Panc1 (cell line): ENCODE measurements at regions not wholly inside any gene's neighbourhood (a gene's known extent, or its start where the extent isn't known, plus 50 kb on each side); places are given as distances from the start of the nearest gene placed in this dataset.
"Not testable (repeated sequence)": the region's sequence is repeated elsewhere in the genome, so short reads cannot be mapped to it uniquely, and the experiment has no call there.

ENCODE experiments used
- POLR2AphosphoS5 ChIP-seq: IDR thresholded peaks from 2 replicates; pipeline ENCODE4 v1.6.1; 2012; ENCODE audit warnings: mild to moderate bottlenecking, low read depth, low read length, moderate library complexity
- SIN3A ChIP-seq: IDR thresholded peaks from 2 replicates; pipeline ENCODE4 v1.6.1; 2012; ENCODE audit warnings: low read depth, mild to moderate bottlenecking, low read length, moderate library complexity, borderline replicate concordance; ENCODE audit not compliant: insufficient read depth
- TCF7L2 ChIP-seq: IDR thresholded peaks from 2 replicates; pipeline ENCODE4 v1.6.1; 2011; ENCODE audit warnings: mild to moderate bottlenecking, low read depth, low read length, inconsistent platforms
- TF ChIP-seq, protein P1 (sequence below), 2 experiments: IDR thresholded peaks; 2 replicates each; pipeline ENCODE4 v1.6.1; 2011 to 2012; ENCODE audit warnings: low read depth in 2 of 2, control low read depth in 1 of 2, low read length in 1 of 2, mild to moderate bottlenecking in 1 of 2, moderate library complexity in 1 of 2; ENCODE audit not compliant: insufficient read depth in 1 of 2
- TF ChIP-seq, protein P2 (sequence below): fragments of 450-650 bp; IDR thresholded peaks from 2 replicates; pipeline ENCODE4 v1.5.1; 2017; ENCODE audit warnings: mild to moderate bottlenecking

DNA sequence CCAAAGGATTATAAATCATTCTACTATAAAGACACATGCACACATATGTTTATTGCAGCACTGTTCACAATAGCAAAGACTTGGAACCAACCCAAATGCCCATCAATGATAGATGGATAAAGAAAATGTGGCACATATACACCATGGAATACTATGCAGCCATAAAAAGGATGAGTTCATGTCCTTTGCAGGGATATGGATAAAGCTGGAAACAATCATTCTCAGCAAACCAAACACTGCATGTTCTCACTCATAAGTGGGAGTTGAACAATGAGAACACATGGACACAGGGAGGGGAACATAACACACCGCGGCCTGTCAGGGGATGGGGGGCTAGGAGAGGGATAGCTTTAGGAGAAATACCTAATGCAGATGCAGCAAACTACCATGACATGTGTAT, 135.1 kb upstream of the PDE4B start:
- TF ChIP-seq, protein P1, sequence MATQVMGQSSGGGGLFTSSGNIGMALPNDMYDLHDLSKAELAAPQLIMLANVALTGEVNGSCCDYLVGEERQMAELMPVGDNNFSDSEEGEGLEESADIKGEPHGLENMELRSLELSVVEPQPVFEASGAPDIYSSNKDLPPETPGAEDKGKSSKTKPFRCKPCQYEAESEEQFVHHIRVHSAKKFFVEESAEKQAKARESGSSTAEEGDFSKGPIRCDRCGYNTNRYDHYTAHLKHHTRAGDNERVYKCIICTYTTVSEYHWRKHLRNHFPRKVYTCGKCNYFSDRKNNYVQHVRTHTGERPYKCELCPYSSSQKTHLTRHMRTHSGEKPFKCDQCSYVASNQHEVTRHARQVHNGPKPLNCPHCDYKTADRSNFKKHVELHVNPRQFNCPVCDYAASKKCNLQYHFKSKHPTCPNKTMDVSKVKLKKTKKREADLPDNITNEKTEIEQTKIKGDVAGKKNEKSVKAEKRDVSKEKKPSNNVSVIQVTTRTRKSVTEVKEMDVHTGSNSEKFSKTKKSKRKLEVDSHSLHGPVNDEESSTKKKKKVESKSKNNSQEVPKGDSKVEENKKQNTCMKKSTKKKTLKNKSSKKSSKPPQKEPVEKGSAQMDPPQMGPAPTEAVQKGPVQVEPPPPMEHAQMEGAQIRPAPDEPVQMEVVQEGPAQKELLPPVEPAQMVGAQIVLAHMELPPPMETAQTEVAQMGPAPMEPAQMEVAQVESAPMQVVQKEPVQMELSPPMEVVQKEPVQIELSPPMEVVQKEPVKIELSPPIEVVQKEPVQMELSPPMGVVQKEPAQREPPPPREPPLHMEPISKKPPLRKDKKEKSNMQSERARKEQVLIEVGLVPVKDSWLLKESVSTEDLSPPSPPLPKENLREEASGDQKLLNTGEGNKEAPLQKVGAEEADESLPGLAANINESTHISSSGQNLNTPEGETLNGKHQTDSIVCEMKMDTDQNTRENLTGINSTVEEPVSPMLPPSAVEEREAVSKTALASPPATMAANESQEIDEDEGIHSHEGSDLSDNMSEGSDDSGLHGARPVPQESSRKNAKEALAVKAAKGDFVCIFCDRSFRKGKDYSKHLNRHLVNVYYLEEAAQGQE (IDR thresholded peaks at IDR 0.05; ENCODE audit: insufficient read depth in 1 of 2, low read depth in 2 of 2, low read length in 1 of 2): not testable (repeated sequence)
- TF ChIP-seq POLR2AphosphoS5, SIN3A, TCF7L2: not testable (repeated sequence)
- TF ChIP-seq, protein P2, sequence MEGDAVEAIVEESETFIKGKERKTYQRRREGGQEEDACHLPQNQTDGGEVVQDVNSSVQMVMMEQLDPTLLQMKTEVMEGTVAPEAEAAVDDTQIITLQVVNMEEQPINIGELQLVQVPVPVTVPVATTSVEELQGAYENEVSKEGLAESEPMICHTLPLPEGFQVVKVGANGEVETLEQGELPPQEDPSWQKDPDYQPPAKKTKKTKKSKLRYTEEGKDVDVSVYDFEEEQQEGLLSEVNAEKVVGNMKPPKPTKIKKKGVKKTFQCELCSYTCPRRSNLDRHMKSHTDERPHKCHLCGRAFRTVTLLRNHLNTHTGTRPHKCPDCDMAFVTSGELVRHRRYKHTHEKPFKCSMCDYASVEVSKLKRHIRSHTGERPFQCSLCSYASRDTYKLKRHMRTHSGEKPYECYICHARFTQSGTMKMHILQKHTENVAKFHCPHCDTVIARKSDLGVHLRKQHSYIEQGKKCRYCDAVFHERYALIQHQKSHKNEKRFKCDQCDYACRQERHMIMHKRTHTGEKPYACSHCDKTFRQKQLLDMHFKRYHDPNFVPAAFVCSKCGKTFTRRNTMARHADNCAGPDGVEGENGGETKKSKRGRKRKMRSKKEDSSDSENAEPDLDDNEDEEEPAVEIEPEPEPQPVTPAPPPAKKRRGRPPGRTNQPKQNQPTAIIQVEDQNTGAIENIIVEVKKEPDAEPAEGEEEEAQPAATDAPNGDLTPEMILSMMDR: not testable (repeated sequence)
